SH-SY5Y (cell line): ENCODE measurements at regions not wholly inside any gene's neighbourhood (a gene's known extent, or its start where the extent isn't known, plus 50 kb on each side); places are given as distances from the start of the nearest gene placed in this dataset.

ENCODE experiments used
- GATA2 ChIP-seq: IDR thresholded peaks from 2 replicates; pipeline ENCODE4 v1.6.1; 2011; ENCODE audit warnings: mild to moderate bottlenecking, low read depth, low read length
- GATA3 ChIP-seq: IDR thresholded peaks from 2 replicates; pipeline ENCODE4 v1.6.1; 2011; ENCODE audit warnings: low read depth, mild to moderate bottlenecking, low read length, moderate library complexity

DNA sequence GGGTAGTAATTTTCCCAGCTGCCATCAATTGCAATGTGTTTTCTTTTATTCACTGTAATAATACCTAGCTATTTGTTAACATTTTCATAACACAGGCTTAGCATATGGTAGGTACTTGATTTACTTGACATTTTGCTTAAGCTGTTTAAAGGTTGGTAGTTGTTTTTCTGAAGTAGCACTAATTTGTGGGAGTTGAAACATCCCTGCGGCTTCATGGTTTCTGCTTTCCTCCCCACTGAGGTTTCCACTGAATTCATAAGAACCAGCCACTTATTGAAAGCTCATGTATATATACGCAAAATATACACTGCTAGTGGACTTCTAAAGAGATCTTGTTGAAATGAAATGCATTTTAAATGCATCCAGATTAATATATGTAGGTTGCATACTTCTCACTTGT lies 559.9 kb downstream of the TLE4 start:
- no peak for TF ChIP-seq GATA2
- no peak for TF ChIP-seq GATA3
